ENCODE measurements at regions not wholly inside any gene's neighbourhood (a gene's known extent, or its start where the extent isn't known, plus 50 kb on each side); places are given as distances from the start of the nearest gene placed in this dataset.
A peak's percentile ranks its signal among the peaks of the same experiment; 100 is the strongest.

GRCh38 chr2:157172866-157173578 lies 84.5 kb upstream of the GALNT5 start:
- no peak for DNase-seq (ENCODE audit: extremely low read depth, low read depth)
- TF ChIP-seq, protein P1, sequence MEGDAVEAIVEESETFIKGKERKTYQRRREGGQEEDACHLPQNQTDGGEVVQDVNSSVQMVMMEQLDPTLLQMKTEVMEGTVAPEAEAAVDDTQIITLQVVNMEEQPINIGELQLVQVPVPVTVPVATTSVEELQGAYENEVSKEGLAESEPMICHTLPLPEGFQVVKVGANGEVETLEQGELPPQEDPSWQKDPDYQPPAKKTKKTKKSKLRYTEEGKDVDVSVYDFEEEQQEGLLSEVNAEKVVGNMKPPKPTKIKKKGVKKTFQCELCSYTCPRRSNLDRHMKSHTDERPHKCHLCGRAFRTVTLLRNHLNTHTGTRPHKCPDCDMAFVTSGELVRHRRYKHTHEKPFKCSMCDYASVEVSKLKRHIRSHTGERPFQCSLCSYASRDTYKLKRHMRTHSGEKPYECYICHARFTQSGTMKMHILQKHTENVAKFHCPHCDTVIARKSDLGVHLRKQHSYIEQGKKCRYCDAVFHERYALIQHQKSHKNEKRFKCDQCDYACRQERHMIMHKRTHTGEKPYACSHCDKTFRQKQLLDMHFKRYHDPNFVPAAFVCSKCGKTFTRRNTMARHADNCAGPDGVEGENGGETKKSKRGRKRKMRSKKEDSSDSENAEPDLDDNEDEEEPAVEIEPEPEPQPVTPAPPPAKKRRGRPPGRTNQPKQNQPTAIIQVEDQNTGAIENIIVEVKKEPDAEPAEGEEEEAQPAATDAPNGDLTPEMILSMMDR (IDR thresholded peaks at IDR 0.05; ENCODE audit: low read depth, low read length), result no peak

- peak; percentile 98 for DNase-seq (ENCODE audit: extremely low read depth, low read depth)
- TF ChIP-seq, protein P1 (IDR thresholded peaks at IDR 0.05; ENCODE audit: low read depth, low read length), result no peak
Observed at GRCh38 chr2:157173740-157174184, 83.7 kb upstream of the GALNT5 start.

DNA sequence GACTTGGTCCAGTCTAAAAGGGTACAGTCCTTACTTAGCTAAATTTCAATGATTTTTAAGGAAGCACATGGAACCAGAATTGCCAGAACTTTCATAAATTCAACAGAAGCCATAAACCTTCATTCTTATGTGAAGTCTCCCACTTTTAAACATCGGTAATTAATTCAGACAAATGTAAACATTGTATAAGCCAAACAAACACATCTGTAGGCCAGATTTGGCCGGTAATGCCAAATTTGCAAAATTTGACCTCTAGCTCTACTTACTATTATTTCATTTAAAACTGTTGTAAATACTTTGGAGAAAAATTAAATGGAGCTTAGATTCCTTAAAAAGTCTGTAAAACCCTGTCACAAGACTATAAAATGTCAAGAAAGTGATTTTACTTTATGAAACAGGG lies 83.2 kb upstream of the GALNT5 start:
- TF ChIP-seq, protein P1 (IDR thresholded peaks at IDR 0.05; ENCODE audit: low read depth, low read length), result no peak
- DNase-seq (ENCODE audit: extremely low read depth, low read depth), result no peak

DNA sequence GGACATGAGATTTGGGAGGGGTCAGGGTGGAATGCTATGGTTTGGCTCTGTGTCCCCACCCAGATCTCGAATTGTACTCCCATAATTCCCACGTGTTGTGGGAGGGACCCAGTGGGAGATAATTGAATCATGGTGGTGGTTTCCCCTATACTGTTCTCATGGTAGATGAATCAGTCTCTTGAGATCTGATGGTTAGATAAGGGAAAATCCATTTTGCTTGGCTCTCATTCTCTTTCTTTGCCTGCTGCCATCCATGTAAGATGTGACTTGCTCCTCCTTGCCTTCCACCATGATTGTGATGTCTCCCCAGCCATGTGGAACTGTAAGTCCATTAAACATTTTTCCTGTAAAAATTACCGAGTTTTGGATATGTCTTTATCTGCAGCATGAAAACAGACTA lies 80.9 kb upstream of the GALNT5 start:
- TF ChIP-seq, protein P1 (IDR thresholded peaks at IDR 0.05; ENCODE audit: low read depth, low read length), result no peak
- DNase-seq (ENCODE audit: extremely low read depth, low read depth), result no peak

DNA sequence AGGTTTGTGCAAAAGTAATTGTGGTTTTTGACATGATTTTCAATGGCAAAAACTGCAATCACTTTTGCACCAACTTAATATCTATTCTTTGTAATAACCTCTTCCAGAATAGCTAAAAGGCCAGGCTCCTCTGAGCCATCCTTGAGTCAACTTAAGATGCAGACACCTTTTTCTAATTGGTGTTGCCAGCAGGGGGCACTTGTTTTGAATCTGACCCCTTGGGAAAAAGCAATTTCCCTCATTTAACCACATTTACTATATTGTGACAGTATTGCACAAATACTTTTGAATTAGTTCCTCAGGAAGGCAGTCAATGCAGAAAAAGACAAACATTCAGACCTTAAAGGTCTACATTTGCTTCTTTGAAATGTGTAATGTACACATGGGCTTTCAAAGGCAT lies 78.6 kb upstream of the GALNT5 start:
- DNase-seq (ENCODE audit: extremely low read depth, low read depth), result no peak

GRCh38 chr2:157179324-157180105 lies 78.0 kb upstream of the GALNT5 start:
- TF ChIP-seq, protein P1 (IDR thresholded peaks at IDR 0.05; ENCODE audit: low read depth, low read length), result no peak
- no peak for DNase-seq (ENCODE audit: extremely low read depth, low read depth)

More for the DNA sequence above, 78.6 kb upstream of the GALNT5 start:
- TF ChIP-seq, protein P1 (IDR thresholded peaks at IDR 0.05; ENCODE audit: low read depth, low read length), result no peak

GRCh38 chr2:157180359-157180758 lies 77.1 kb upstream of the GALNT5 start:
- DNase-seq (ENCODE audit: extremely low read depth, low read depth), result no peak
- TF ChIP-seq, protein P1 (IDR thresholded peaks at IDR 0.05; ENCODE audit: low read depth, low read length), result no peak

Data from AG09319 (cell line).